Choroid plexus epithelial cell (primary cell): ENCODE measurements at regions not wholly inside any gene's neighbourhood (a gene's known extent, or its start where the extent isn't known, plus 50 kb on each side); places are given as distances from the start of the nearest gene placed in this dataset.

ENCODE experiments used
- DNase-seq: peaks from one replicate; pipeline ENCODE4 v3.0.0-alpha.2; 2010; ENCODE audit warnings: low read depth
- H3K4me3 ChIP-seq: 2 replicates; pipeline ENCODE4 v1.5.1; 2011; ENCODE audit warnings: low read depth, mild to moderate bottlenecking, control low read depth, low read length, moderate library complexity
- CTCF ChIP-seq: conservative IDR thresholded peaks from 2 replicates; pipeline ENCODE4 v1.5.1; 2011; ENCODE audit warnings: low read depth, mild to moderate bottlenecking, control low read depth, inconsistent platforms, low read length, moderate library complexity

GRCh38 chr11:134888821-134889220 lies 476.8 kb upstream of the B3GAT1 start:
- DNase-seq, result no peak
- no peak for TF ChIP-seq CTCF
- no peak overlapping the region for H3K4me3 ChIP-seq

GRCh38 chr11:134887896-134888295 lies 475.9 kb upstream of the B3GAT1 start:
- no peak overlapping the region for H3K4me3 ChIP-seq
- no peak for TF ChIP-seq CTCF
- no peak for DNase-seq

GRCh38 chr11:134883484-134883883 lies 471.4 kb upstream of the B3GAT1 start:
- TF ChIP-seq CTCF, result no peak
- H3K4me3 ChIP-seq, result no peak overlapping the region
- no peak for DNase-seq

GRCh38 chr11:134882671-134883297 lies 470.7 kb upstream of the B3GAT1 start:
- no peak overlapping the region for H3K4me3 ChIP-seq
- no peak for TF ChIP-seq CTCF
- DNase-seq, result no peak

GRCh38 chr11:134882141-134882540 lies 470.1 kb upstream of the B3GAT1 start:
- DNase-seq, result no peak
- no peak for TF ChIP-seq CTCF
- no peak overlapping the region for H3K4me3 ChIP-seq

GRCh38 chr11:134880788-134881187 lies 468.7 kb upstream of the B3GAT1 start:
- DNase-seq, result no peak
- H3K4me3 ChIP-seq, result no peak overlapping the region
- TF ChIP-seq CTCF, result no peak

GRCh38 chr11:134879931-134880330 lies 467.9 kb upstream of the B3GAT1 start:
- no peak for DNase-seq

More at GRCh38 chr11:134879931-134880330, 467.9 kb upstream of the B3GAT1 start:
- TF ChIP-seq CTCF, result no peak
- no peak overlapping the region for H3K4me3 ChIP-seq
